Liver (tissue), 8 donors: ENCODE measurements at regions not wholly inside any gene's neighbourhood (a gene's known extent, or its start where the extent isn't known, plus 50 kb on each side); places are given as distances from the start of the nearest gene placed in this dataset.

Experiments used
- DNase-seq: peaks from one replicate; pipeline ENCODE4 v3.0.0-alpha.2; 2017; ENCODE audit warnings: low spot score
- H3K27ac ChIP-seq, 2 donors: one replicate each; pipeline ENCODE4 v1.7.0; 2013; ENCODE audit warnings: inconsistent platforms in 2 of 2, low read length in 2 of 2, control low read depth in 1 of 2, low read depth in 1 of 2, mild to moderate bottlenecking in 1 of 2
- H3K27me3 ChIP-seq, 4 donors: one replicate each; pipeline versions ENCODE4 v1.6.1 to v1.7.0; 2013; ENCODE audit warnings: low read length in 3 of 4, inconsistent platforms in 1 of 4, mild to moderate bottlenecking in 1 of 4, moderate library complexity in 1 of 4; ENCODE audit not compliant: control insufficient read depth in 4 of 4, insufficient read depth in 4 of 4
- H3K36me3 ChIP-seq, 4 donors: one replicate each; pipeline versions ENCODE4 v1.6.1 to v1.7.0; 2013; ENCODE audit warnings: low read length in 3 of 4, mild to moderate bottlenecking in 3 of 4, low read depth in 1 of 4, moderate library complexity in 1 of 4; ENCODE audit not compliant: control insufficient read depth in 4 of 4, insufficient read depth in 3 of 4
- H3K4me1 ChIP-seq, 4 donors: one replicate each; pipeline versions ENCODE4 v1.6.1 to v1.7.0; 2013; ENCODE audit warnings: low read length in 3 of 4, mild to moderate bottlenecking in 3 of 4, moderate library complexity in 1 of 4; ENCODE audit not compliant: control insufficient read depth in 4 of 4, insufficient read depth in 4 of 4
- H3K4me3 ChIP-seq, 3 donors: one replicate each; pipeline versions ENCODE4 v1.6.1 to v1.7.0; 2013; ENCODE audit warnings: low read length in 3 of 3, control low read depth in 1 of 3, low read depth in 1 of 3, mild to moderate bottlenecking in 1 of 3
- H3K9ac ChIP-seq, 2 donors: one replicate each; pipeline ENCODE4 v1.7.0; 2013; ENCODE audit warnings: low read length in 2 of 2, mild to moderate bottlenecking in 2 of 2, moderate library complexity in 2 of 2, control low read depth in 1 of 2, low read depth in 1 of 2
- H3K9me3 ChIP-seq, 4 donors: one replicate each; pipeline versions ENCODE4 v1.6.1 to v1.7.0; 2013; ENCODE audit warnings: low read length in 3 of 4; ENCODE audit not compliant: control insufficient read depth in 4 of 4
- ATF3 ChIP-seq: IDR thresholded peaks from 2 replicates; pipeline ENCODE4 v1.6.1; 2016; ENCODE audit warnings: antibody characterized with exemption
- EGR1 ChIP-seq, 2 donors: IDR thresholded peaks; 2 replicates each; pipeline ENCODE4 v1.6.1; 2016 to 2018; ENCODE audit warnings: antibody characterized with exemption in 2 of 2, low read depth in 2 of 2
- FOXA1 ChIP-seq: IDR thresholded peaks from 2 replicates; pipeline ENCODE4 v1.6.1; 2016; ENCODE audit warnings: antibody characterized with exemption
- FOXA2 ChIP-seq: IDR thresholded peaks from 2 replicates; pipeline ENCODE4 v1.6.1; 2016; ENCODE audit warnings: antibody characterized with exemption
- HNF4G ChIP-seq: IDR thresholded peaks from 2 replicates; pipeline ENCODE4 v1.6.1; 2016; ENCODE audit warnings: antibody characterized with exemption
- JUND ChIP-seq, 2 donors: IDR thresholded peaks; 2 replicates each; pipeline ENCODE4 v1.6.1; 2016; ENCODE audit warnings: antibody characterized with exemption in 2 of 2
- NR2F2 ChIP-seq: IDR thresholded peaks from 2 replicates; pipeline ENCODE4 v1.6.1; 2016; ENCODE audit warnings: antibody characterized with exemption
- RAD21 ChIP-seq, 2 donors: IDR thresholded peaks; 2 replicates each; pipeline ENCODE4 v1.6.1; 2016; ENCODE audit warnings: antibody characterized with exemption in 2 of 2, mild to moderate bottlenecking in 2 of 2
- REST ChIP-seq: IDR thresholded peaks from 2 replicates; pipeline ENCODE4 v1.6.1; 2016; ENCODE audit warnings: antibody characterized with exemption, mild to moderate bottlenecking
- RXRA ChIP-seq, 2 donors: IDR thresholded peaks; 2 replicates each; pipeline ENCODE4 v1.6.1; 2017 to 2018; ENCODE audit warnings: antibody characterized with exemption in 2 of 2, mild to moderate bottlenecking in 1 of 2
- SP1 ChIP-seq: IDR thresholded peaks from 2 replicates; pipeline ENCODE4 v1.6.1; 2018; ENCODE audit warnings: antibody characterized with exemption, mild to moderate bottlenecking
- TAF1 ChIP-seq: conservative IDR thresholded peaks from 2 replicates; pipeline ENCODE4 v1.6.1; 2016; ENCODE audit warnings: antibody characterized with exemption, mild to moderate bottlenecking
- WGBS: extraction: QIAGEN DNeasy Blood & Tissue Kit; methylation state at CpG from one replicate; pipeline ENCODE4 v1.1.7; 2013; 5-methylcytosine and 5-hydroxymethylcytosine counted together
- TF ChIP-seq, protein P1 (sequence below): fragments of 150-350 bp; IDR thresholded peaks from 2 replicates; pipeline ENCODE4 v1.5.1; 2017; ENCODE audit warnings: improper control_type of control experiment, low read depth, low read length; ENCODE audit not compliant: missing input control
- donor health status: healthy.
- donor health status: healthy.
- donor health status: healthy.
- donor health status: healthy.
- donor health status: healthy.

- Histone ChIP-seq H3K9me3 (no peaks in the 10 kb centered on the region), H3K9ac (no peak overlapping the region), H3K36me3 (no peaks in the 10 kb centered on the region), H3K4me1 (no peaks in the 10 kb centered on the region), H3K4me3 (no peak overlapping the region), H3K27ac (no peak overlapping the region), H3K27me3 (no peaks in the 10 kb centered on the region)
- DNase-seq = no peak
- TF ChIP-seq NR2F2 = no peak
- no peak for TF ChIP-seq EGR1 (IDR thresholded peaks at IDR 0.05; ENCODE audit: low read depth in 2 of 2)
- no peak for TF ChIP-seq TAF1
- TF ChIP-seq RAD21 (IDR thresholded peaks at IDR 0.05) = no peak
- no peak for TF ChIP-seq ATF3
- TF ChIP-seq FOXA2 = no peak
- no peak for TF ChIP-seq RXRA (IDR thresholded peaks at IDR 0.05)
- TF ChIP-seq SP1 = no peak
These were observed 112.5 kb downstream of the EFEMP1 start for GRCh38 chr2:55811048-55811447.

DNA sequence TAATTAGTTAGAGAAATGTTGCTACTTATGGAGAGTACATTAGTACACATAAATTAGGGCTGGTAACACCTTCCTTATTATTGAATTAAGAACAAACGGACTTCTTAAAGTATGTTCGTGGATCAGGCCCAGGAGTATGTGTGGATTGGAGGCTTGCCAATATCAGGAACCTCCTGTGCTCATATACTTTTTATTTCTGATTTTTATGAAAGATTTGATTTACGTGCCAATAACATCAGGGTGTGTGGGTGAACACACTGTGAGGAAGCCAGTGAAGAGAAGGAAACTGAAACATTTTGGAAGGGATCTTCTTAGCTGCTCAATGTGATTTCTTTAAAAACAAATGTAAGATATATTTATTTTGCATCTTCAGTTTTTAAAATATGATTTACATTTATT, 113.0 kb downstream of the EFEMP1 start:
- WGBS = 79% methylated on average over 3 of the region's 3 CpGs
- Histone ChIP-seq H3K27ac (no peak overlapping the region), H3K9ac (no peak overlapping the region), H3K4me3 (no peak overlapping the region), H3K27me3 (no peaks in the 10 kb centered on the region), H3K4me1 (no peaks in the 10 kb centered on the region), H3K9me3 (no peaks in the 10 kb centered on the region), H3K36me3 (no peaks in the 10 kb centered on the region)
- no peak for DNase-seq
- TF ChIP-seq RXRA (IDR thresholded peaks at IDR 0.05) = no peak
- TF ChIP-seq FOXA2 = no peak
- TF ChIP-seq HNF4G = no peak
- TF ChIP-seq FOXA1 = no peak
- TF ChIP-seq REST = no peak
- TF ChIP-seq, protein P1, sequence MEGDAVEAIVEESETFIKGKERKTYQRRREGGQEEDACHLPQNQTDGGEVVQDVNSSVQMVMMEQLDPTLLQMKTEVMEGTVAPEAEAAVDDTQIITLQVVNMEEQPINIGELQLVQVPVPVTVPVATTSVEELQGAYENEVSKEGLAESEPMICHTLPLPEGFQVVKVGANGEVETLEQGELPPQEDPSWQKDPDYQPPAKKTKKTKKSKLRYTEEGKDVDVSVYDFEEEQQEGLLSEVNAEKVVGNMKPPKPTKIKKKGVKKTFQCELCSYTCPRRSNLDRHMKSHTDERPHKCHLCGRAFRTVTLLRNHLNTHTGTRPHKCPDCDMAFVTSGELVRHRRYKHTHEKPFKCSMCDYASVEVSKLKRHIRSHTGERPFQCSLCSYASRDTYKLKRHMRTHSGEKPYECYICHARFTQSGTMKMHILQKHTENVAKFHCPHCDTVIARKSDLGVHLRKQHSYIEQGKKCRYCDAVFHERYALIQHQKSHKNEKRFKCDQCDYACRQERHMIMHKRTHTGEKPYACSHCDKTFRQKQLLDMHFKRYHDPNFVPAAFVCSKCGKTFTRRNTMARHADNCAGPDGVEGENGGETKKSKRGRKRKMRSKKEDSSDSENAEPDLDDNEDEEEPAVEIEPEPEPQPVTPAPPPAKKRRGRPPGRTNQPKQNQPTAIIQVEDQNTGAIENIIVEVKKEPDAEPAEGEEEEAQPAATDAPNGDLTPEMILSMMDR = no peak

DNA sequence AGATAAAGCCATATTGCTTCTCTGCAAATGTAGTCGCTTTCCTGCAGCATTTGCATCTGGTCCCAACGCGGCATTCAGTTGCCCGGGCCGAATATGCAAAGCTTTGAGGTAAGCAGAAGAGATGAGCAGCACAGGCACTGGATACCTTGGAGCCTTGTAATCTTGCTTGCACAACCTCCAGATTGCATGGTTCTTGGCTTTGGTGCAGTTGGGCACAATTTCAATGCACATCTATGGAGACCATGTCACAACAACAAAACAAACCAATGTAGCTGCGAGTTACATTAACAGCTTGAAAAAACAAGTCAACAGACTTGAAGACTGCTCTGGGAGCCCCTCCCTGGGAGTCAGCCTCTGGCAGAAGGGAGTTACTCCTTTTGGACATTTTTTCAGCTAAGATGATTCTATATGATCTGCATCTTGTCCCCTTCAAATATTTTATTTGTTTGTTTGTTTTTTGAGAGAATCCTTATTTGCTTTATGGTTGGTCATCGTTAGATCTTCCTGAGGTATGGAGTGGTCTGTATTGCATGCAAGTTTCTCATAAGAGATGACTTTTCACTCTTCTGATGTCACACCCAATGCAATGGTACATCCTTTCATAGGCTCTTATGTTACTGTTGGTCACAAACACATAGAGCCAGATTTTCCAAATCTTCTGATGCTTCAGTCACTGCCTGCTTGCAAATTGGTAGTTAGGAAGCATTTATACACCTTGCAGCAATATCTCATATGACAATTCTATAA, 113.5 kb downstream of the EFEMP1 start:
- 55% methylated on average over 7 of the region's 7 CpGs for WGBS
- H3K36me3 ChIP-seq = no peaks in the 10 kb centered on the region
- H3K9ac ChIP-seq = no peak overlapping the region
- no peaks in the 10 kb centered on the region for H3K4me1 ChIP-seq
- DNase-seq = no peak
- H3K4me3 ChIP-seq = no peak overlapping the region
- H3K27me3 ChIP-seq = no peaks in the 10 kb centered on the region
- H3K27ac ChIP-seq = no peak overlapping the region
- H3K9me3 ChIP-seq = no peaks in the 10 kb centered on the region
- TF ChIP-seq TAF1 (no peak), NR2F2 (no peak), EGR1 (IDR thresholded peaks at IDR 0.05; ENCODE audit: low read depth in 2 of 2) (no peak), REST (no peak), JUND (IDR thresholded peaks at IDR 0.05) (no peak), ATF3 (no peak), RAD21 (IDR thresholded peaks at IDR 0.05) (no peak)
- TF ChIP-seq, protein P1 = no peak
